GM13977 (cell line): ENCODE measurements at regions not wholly inside any gene's neighbourhood (a gene's known extent, or its start where the extent isn't known, plus 50 kb on each side); places are given as distances from the start of the nearest gene placed in this dataset.

ENCODE experiments used
- DNase-seq: peaks from one replicate; pipeline ENCODE4 v3.0.0; 2012; ENCODE audit warnings: low spot score
- in situ Hi-C: fragments of 300-500 bp; cut with MboI; formaldehyde crosslinking; loops from one replicate; pipeline ENCODE4 v1.12.0; 2022; ENCODE audit warnings: low sequenced_read_pairs, low pct_unique_long_range_greater_than_20kb, mixed read lengths, inconsistent platforms; ENCODE audit not compliant: unreplicated experiment
- TF ChIP-seq, protein P1 (sequence below): IDR thresholded peaks from 2 replicates; pipeline ENCODE4 v1.5.1; 2012; ENCODE audit warnings: mild to moderate bottlenecking, control low read depth; ENCODE audit not compliant: insufficient read depth; ENCODE audit errors: extremely low read depth, missing control alignments

DNA sequence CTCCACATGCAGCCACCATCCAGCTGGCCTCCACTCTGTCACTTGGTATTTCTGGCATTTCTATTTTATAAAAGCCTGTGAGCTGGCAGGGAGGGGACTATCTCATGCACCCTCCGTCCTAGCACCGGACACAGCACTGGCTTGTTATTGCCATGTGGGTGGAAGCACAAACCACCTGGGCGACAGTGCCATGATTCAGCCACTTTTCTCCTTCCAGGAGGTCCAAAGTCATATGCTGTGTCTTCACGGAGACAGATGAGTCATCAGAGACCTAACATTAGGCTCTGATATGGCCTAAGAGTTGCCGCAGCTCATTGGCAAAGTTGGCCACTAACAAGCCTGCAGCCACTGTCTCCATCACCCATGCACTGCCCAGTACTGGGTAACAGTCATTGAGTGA is 1123.0 kb downstream of the VRK1 start:
- no peak for DNase-seq
- in situ Hi-C loops: no loop called here
- TF ChIP-seq, protein P1, sequence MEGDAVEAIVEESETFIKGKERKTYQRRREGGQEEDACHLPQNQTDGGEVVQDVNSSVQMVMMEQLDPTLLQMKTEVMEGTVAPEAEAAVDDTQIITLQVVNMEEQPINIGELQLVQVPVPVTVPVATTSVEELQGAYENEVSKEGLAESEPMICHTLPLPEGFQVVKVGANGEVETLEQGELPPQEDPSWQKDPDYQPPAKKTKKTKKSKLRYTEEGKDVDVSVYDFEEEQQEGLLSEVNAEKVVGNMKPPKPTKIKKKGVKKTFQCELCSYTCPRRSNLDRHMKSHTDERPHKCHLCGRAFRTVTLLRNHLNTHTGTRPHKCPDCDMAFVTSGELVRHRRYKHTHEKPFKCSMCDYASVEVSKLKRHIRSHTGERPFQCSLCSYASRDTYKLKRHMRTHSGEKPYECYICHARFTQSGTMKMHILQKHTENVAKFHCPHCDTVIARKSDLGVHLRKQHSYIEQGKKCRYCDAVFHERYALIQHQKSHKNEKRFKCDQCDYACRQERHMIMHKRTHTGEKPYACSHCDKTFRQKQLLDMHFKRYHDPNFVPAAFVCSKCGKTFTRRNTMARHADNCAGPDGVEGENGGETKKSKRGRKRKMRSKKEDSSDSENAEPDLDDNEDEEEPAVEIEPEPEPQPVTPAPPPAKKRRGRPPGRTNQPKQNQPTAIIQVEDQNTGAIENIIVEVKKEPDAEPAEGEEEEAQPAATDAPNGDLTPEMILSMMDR: no peak

DNA sequence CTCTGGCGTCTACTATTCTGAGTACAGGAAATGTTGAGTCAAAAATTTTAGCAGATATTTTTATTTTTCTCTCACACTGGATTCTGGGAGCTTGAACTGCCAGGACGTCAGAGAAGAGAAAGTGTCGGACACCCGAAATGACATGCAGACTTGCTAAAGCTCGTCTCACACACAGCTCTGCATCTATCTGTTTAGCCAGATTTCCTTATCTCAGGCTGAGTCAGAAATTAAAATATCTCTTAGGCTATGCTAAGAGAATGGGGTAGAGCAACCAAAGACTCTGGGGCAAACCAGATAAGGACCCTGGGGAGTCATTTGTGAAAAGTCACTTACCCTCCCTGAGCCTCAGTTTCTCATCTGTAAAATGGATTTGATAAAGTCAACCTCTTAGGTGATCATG is 1124.1 kb downstream of the VRK1 start:
- TF ChIP-seq, protein P1: no peak
- in situ Hi-C loops: no loop called here
- no peak for DNase-seq

DNA sequence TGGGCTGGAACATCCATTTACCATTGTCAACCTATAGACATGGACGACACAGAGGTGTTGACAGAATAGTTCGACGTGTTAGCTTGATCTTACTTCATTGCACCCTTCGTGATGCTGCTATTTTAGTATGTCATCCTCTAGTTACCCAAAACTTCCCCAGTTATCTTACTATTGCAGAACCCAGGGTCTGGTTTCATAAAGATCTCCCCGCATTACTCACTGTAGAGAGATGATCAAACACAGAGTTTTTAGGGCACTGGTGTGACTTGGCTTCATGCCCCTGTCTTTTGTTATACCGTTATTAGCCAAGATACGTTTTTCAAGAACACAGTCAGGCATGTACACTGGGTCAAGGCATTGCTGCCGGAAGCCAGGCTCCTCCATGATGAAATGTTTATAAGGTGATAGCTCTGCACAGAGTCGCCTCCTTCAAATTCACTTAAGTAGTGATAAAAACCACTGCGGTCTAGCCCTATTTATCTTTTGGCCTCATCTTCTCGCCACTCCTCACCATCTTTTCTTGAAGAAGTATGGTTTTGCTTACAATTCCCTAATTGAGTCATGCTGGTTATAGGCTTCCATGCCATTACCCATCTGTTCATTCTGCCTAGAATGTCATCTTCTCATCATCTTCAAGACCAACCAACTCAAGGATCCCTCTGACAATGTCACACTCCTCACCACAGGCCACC is 1127.9 kb downstream of the VRK1 start:
- TF ChIP-seq, protein P1: no peak
- no peak for DNase-seq
- in situ Hi-C loops: no loop called here

DNA sequence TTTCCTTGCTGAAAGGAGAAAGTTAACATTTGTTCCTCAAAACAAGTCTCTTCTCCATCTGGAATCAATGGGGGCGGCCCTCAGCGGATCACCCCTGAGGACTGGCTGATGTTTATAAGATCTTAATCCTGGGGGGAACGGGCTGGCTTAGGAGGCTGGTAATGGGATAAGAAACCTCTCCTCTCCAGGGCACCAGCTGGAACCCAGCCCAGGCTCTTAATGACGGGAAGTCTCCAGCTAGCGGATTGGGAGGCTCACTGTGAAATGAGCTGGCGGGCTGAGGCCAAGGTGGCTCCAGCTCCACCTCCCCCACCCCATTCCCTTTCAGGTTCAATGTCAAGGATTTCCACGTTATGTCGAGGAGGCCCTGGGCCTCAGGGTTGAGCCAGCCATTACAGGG is 1133.0 kb downstream of the VRK1 start:
- in situ Hi-C loops: no loop called here
- TF ChIP-seq, protein P1: no peak
- DNase-seq: no peak

DNA sequence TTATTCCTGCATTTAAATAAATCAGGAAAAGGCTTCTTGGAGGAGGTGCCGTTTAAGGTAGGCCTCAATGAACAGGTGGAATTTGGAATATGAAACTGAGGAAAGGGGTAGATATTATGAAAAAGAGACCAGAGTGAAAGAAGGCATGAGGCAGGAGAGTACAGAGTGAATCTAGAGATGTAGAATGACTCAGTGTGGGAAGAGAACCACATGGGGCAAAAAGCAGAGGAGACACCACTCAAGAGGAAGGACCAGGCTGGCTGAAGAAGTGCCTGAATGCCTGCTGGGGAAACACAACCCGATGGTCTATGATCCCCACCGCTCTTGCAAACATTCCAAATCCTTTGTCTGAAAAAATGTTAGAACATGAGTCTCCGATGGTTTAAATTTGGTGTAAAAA is 1134.1 kb downstream of the VRK1 start:
- in situ Hi-C loops: no loop called here
- TF ChIP-seq, protein P1: no peak
- DNase-seq: no peak

DNA sequence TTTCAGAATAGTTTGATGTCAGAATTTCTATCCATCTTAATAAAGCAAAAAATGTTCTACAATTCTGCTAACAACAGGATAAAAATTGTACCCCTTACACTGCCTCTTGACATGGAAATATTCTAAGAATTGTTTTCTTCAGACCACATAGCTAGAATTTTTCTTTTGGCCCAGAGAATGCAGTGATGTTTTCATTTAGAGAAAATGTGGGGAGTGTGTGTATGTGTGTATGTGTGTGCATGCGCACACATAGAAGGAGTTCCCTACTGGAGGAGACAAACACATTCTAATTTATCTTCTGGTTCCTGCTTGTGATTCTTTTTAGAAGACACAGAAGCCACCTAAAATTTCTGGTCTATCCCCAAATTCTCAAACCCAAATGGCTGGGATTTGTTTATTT is 1145.7 kb downstream of the VRK1 start:
- TF ChIP-seq, protein P1: no peak
- no peak for DNase-seq
- in situ Hi-C loops: no loop called here

DNA sequence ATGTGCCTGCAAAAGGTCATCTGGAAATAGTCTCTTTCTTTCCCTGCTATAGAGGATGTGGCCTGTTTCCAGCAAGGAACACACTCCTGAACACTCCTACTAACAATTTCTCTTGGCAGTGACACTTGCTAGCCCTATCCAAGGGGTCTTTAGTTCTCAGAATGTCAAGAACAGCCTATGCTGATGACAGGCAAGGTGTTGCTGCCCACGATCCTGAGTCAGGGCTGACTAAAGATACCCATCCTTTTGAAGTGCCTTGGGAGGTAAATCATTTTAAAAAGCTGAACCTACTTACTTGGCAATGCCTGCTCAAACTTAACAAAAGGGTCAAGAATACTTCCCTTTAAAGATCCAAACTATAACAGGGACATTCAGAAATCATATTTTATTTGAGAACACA is 1146.4 kb downstream of the VRK1 start:
- in situ Hi-C loops: no loop called here
- TF ChIP-seq, protein P1: no peak
- DNase-seq: no peak
